GM04503 (cell line): ENCODE measurements at regions not wholly inside any gene's neighbourhood (a gene's known extent, or its start where the extent isn't known, plus 50 kb on each side); places are given as distances from the start of the nearest gene placed in this dataset.
"Not testable (repeated sequence)": the region's sequence is repeated elsewhere in the genome, so short reads cannot be mapped to it uniquely, and the experiment has no call there.

ENCODE experiments used
- DNase-seq: peaks from one replicate; pipeline ENCODE4 v3.0.0-alpha.2; 2012; ENCODE audit warnings: low read depth

- DNase-seq = no peak
Observed at GRCh38 chr4:134622199-134622598, 420.6 kb upstream of the PABPC4L start.

GRCh38 chr4:134621715-134622114 lies 420.1 kb upstream of the PABPC4L start:
- not testable (repeated sequence) for DNase-seq

- no peak for DNase-seq
Observed at GRCh38 chr4:134610956-134611355, 409.4 kb upstream of the PABPC4L start.

- no peak for DNase-seq
Observed at GRCh38 chr4:134610172-134610571, 408.6 kb upstream of the PABPC4L start.

- no peak for DNase-seq
Observed at GRCh38 chr4:134601706-134602105, 400.1 kb upstream of the PABPC4L start.

- DNase-seq = no peak
Observed at GRCh38 chr4:134591326-134591725, 389.7 kb upstream of the PABPC4L start.

GRCh38 chr4:134585972-134586371 lies 384.4 kb upstream of the PABPC4L start:
- DNase-seq = no peak

- peak; percentile 31 for DNase-seq
Observed at GRCh38 chr4:134567461-134567860, 365.9 kb upstream of the PABPC4L start.

- DNase-seq = no peak
Observed at GRCh38 chr4:134560728-134561127, 359.1 kb upstream of the PABPC4L start.

- DNase-seq = no peak
Observed at GRCh38 chr4:134552063-134552462, 350.5 kb upstream of the PABPC4L start.

GRCh38 chr4:134551348-134551747 lies 349.8 kb upstream of the PABPC4L start:
- no peak for DNase-seq

- no peak for DNase-seq
Observed at GRCh38 chr4:134548052-134548628, 346.6 kb upstream of the PABPC4L start.

- no peak for DNase-seq
Observed at GRCh38 chr4:134546279-134546678, 344.7 kb upstream of the PABPC4L start.

- DNase-seq = peak; percentile 95
Observed at GRCh38 chr4:134544303-134544770, 342.7 kb upstream of the PABPC4L start.

GRCh38 chr4:134540588-134540987 lies 339.0 kb upstream of the PABPC4L start:
- DNase-seq = no peak

- no peak for DNase-seq
Observed at GRCh38 chr4:134539729-134540231, 338.2 kb upstream of the PABPC4L start.

GRCh38 chr4:134537701-134538100 lies 336.1 kb upstream of the PABPC4L start:
- DNase-seq = no peak

GRCh38 chr4:134533068-134533467 lies 331.5 kb upstream of the PABPC4L start:
- no peak for DNase-seq

GRCh38 chr4:134531013-134531412 lies 329.4 kb upstream of the PABPC4L start:
- no peak for DNase-seq

- DNase-seq = no peak
Observed at GRCh38 chr4:134529629-134530028, 328.0 kb upstream of the PABPC4L start.

GRCh38 chr4:134518574-134519217 lies 317.1 kb upstream of the PABPC4L start:
- DNase-seq = no peak

- DNase-seq = no peak
Observed at GRCh38 chr4:134510544-134510943, 309.0 kb upstream of the PABPC4L start.

GRCh38 chr4:134505511-134505910 lies 303.9 kb upstream of the PABPC4L start:
- DNase-seq = no peak
